ENCODE measurements at regions not wholly inside any gene's neighbourhood (a gene's known extent, or its start where the extent isn't known, plus 50 kb on each side); places are given as distances from the start of the nearest gene placed in this dataset.

GRCh38 chr2:184187421-184187971 is 410.8 kb upstream of the ZNF804A start:
- H3K36me3 ChIP-seq (ENCODE audit: low read depth, low read length), result no peaks in the 10 kb centered on the region
- H3K4me3 ChIP-seq (ENCODE audit: low read length), result no peak overlapping the region
- no peaks in the 10 kb centered on the region for H3K9me3 ChIP-seq (ENCODE audit: low read length)
- intact Hi-C loops (cut with micrococcal nuclease), result no loop called here
- no peaks in the 10 kb centered on the region for H3K27me3 ChIP-seq (ENCODE audit: low read length)
- no peaks in the 10 kb centered on the region for H3K79me2 ChIP-seq (ENCODE audit: low read length)
- no peaks in the 10 kb centered on the region for H3F3A ChIP-seq (ENCODE audit: low read length, unreplicated experiment)
- no peaks in the 10 kb centered on the region for H4K20me1 ChIP-seq (ENCODE audit: low read length)
- no TSS peak for BruUV-seq (replicated peaks)
- TF ChIP-seq EZH2 (IDR thresholded peaks at IDR 0.05; ENCODE audit: low read length, unreplicated experiment) (no peak), EZH2phosphoT487 (IDR thresholded peaks at IDR 0.05; ENCODE audit: borderline replicate concordance, low read length) (no peak)
- TF ChIP-seq, protein P1, sequence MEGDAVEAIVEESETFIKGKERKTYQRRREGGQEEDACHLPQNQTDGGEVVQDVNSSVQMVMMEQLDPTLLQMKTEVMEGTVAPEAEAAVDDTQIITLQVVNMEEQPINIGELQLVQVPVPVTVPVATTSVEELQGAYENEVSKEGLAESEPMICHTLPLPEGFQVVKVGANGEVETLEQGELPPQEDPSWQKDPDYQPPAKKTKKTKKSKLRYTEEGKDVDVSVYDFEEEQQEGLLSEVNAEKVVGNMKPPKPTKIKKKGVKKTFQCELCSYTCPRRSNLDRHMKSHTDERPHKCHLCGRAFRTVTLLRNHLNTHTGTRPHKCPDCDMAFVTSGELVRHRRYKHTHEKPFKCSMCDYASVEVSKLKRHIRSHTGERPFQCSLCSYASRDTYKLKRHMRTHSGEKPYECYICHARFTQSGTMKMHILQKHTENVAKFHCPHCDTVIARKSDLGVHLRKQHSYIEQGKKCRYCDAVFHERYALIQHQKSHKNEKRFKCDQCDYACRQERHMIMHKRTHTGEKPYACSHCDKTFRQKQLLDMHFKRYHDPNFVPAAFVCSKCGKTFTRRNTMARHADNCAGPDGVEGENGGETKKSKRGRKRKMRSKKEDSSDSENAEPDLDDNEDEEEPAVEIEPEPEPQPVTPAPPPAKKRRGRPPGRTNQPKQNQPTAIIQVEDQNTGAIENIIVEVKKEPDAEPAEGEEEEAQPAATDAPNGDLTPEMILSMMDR (conservative IDR thresholded peaks at IDR 0.05; ENCODE audit: low read depth, low read length), result no peak
- ATAC-seq (no peak), DNase-seq (no peak)
- no peaks in the 10 kb centered on the region for H3K9me2 ChIP-seq (replicated peaks; ENCODE audit: low read length)
- ChIA-PET POLR2A (ENCODE audit: unreplicated experiment) (no interaction called here), CTCF (no interaction called here)
- H2AFZ ChIP-seq (ENCODE audit: low read length), result no peak overlapping the region
- H3K9ac ChIP-seq (ENCODE audit: low read length), result no peak overlapping the region
- no peaks in the 10 kb centered on the region for H3K4me1 ChIP-seq (ENCODE audit: insufficient read depth, low read length)
- H3K27ac ChIP-seq (ENCODE audit: low read length), result no peak overlapping the region
- H3K4me2 ChIP-seq (ENCODE audit: low read length), result no peak overlapping the region

GRCh38 chr2:184190725-184191124 is 407.6 kb upstream of the ZNF804A start:
- no peaks in the 10 kb centered on the region for H3K9me3 ChIP-seq (ENCODE audit: low read length)
- H3K9me2 ChIP-seq (replicated peaks; ENCODE audit: low read length), result no peaks in the 10 kb centered on the region
- no peaks in the 10 kb centered on the region for H3F3A ChIP-seq (ENCODE audit: low read length, unreplicated experiment)
- no peak for ATAC-seq
- H3K27me3 ChIP-seq (ENCODE audit: low read length), result no peaks in the 10 kb centered on the region
- intact Hi-C loops (cut with micrococcal nuclease), result no loop called here
- no peaks in the 10 kb centered on the region for H3K36me3 ChIP-seq (ENCODE audit: low read depth, low read length)
- H3K9ac ChIP-seq (ENCODE audit: low read length), result no peak overlapping the region
- CTCF ChIA-PET, result no interaction called here
- H2AFZ ChIP-seq (ENCODE audit: low read length), result no peak overlapping the region
- no peak overlapping the region for H3K27ac ChIP-seq (ENCODE audit: low read length)
- no peaks in the 10 kb centered on the region for H3K79me2 ChIP-seq (ENCODE audit: low read length)
- no TSS peak for BruUV-seq (replicated peaks)
- no peaks in the 10 kb centered on the region for H4K20me1 ChIP-seq (ENCODE audit: low read length)
- H3K4me2 ChIP-seq (ENCODE audit: low read length), result no peak overlapping the region
- POLR2A ChIA-PET (ENCODE audit: unreplicated experiment), result no interaction called here
- no peak overlapping the region for H3K4me3 ChIP-seq (ENCODE audit: low read length)
- no peaks in the 10 kb centered on the region for H3K4me1 ChIP-seq (ENCODE audit: insufficient read depth, low read length)
- TF ChIP-seq EZH2phosphoT487 (IDR thresholded peaks at IDR 0.05; ENCODE audit: borderline replicate concordance, low read length) (no peak), EZH2 (IDR thresholded peaks at IDR 0.05; ENCODE audit: low read length, unreplicated experiment) (no peak)
- TF ChIP-seq, protein P1 (conservative IDR thresholded peaks at IDR 0.05; ENCODE audit: low read depth, low read length), result no peak
- DNase-seq, result no peak

- TF ChIP-seq EZH2phosphoT487 (IDR thresholded peaks at IDR 0.05; ENCODE audit: borderline replicate concordance, low read length) (no peak), EZH2 (IDR thresholded peaks at IDR 0.05; ENCODE audit: low read length, unreplicated experiment) (no peak)
- TF ChIP-seq, protein P1 (conservative IDR thresholded peaks at IDR 0.05; ENCODE audit: low read depth, low read length), result no peak
- ATAC-seq, result no peak
- H3K27ac ChIP-seq (ENCODE audit: low read length), result no peak overlapping the region
- CTCF ChIA-PET, result no interaction called here
- no TSS peak for BruUV-seq (replicated peaks)
- H3K9ac ChIP-seq (ENCODE audit: low read length), result no peak overlapping the region
- POLR2A ChIA-PET (ENCODE audit: unreplicated experiment), result no interaction called here
- no peaks in the 10 kb centered on the region for H3K4me1 ChIP-seq (ENCODE audit: insufficient read depth, low read length)
- H3K9me2 ChIP-seq (replicated peaks; ENCODE audit: low read length), result no peaks in the 10 kb centered on the region
- intact Hi-C loops (cut with micrococcal nuclease), result no loop called here
- no peaks in the 10 kb centered on the region for H3K79me2 ChIP-seq (ENCODE audit: low read length)
- no peaks in the 10 kb centered on the region for H3F3A ChIP-seq (ENCODE audit: low read length, unreplicated experiment)
- no peak overlapping the region for H3K4me2 ChIP-seq (ENCODE audit: low read length)
- H3K4me3 ChIP-seq (ENCODE audit: low read length), result no peak overlapping the region
- DNase-seq, result no peak
- H4K20me1 ChIP-seq (ENCODE audit: low read length), result no peaks in the 10 kb centered on the region
- no peak overlapping the region for H2AFZ ChIP-seq (ENCODE audit: low read length)
- no peaks in the 10 kb centered on the region for H3K36me3 ChIP-seq (ENCODE audit: low read depth, low read length)
- H3K9me3 ChIP-seq (ENCODE audit: low read length), result no peaks in the 10 kb centered on the region
- no peaks in the 10 kb centered on the region for H3K27me3 ChIP-seq (ENCODE audit: low read length)
Observed at GRCh38 chr2:184192649-184193048, 405.7 kb upstream of the ZNF804A start.
